ENCODE measurements at regions not wholly inside any gene's neighbourhood (a gene's known extent, or its start where the extent isn't known, plus 50 kb on each side); places are given as distances from the start of the nearest gene placed in this dataset.
"Not testable (repeated sequence)": the region's sequence is repeated elsewhere in the genome, so short reads cannot be mapped to it uniquely, and the experiment has no call there.

GRCh38 chr4:49558916-49559676 lies 573.0 kb downstream of the CWH43 start:
- ATAC-seq: not testable (repeated sequence)

GRCh38 chr4:49560131-49560816 lies 574.2 kb downstream of the CWH43 start:
- H3K4me3 Mint-ChIP-seq; DNase-seq; H3K27ac Mint-ChIP-seq; ATAC-seq; H3K4me1 Mint-ChIP-seq; H3K27me3 Mint-ChIP-seq; H3K36me3 Mint-ChIP-seq (ENCODE audit: low read depth): not testable (repeated sequence)
- H3K9me3 Mint-ChIP-seq: peaks cover 20% of the 10 kb centered on the region

More at GRCh38 chr4:49558916-49559676, 573.0 kb downstream of the CWH43 start:
- H3K4me1 Mint-ChIP-seq; H3K4me3 Mint-ChIP-seq; H3K36me3 Mint-ChIP-seq (ENCODE audit: low read depth); H3K27ac Mint-ChIP-seq; DNase-seq; H3K27me3 Mint-ChIP-seq: not testable (repeated sequence)
- H3K9me3 Mint-ChIP-seq: peaks cover 24% of the 10 kb centered on the region

GRCh38 chr4:49560883-49561282 lies 574.8 kb downstream of the CWH43 start:
- DNase-seq, ATAC-seq, H3K27ac Mint-ChIP-seq: not testable (repeated sequence)

DNA sequence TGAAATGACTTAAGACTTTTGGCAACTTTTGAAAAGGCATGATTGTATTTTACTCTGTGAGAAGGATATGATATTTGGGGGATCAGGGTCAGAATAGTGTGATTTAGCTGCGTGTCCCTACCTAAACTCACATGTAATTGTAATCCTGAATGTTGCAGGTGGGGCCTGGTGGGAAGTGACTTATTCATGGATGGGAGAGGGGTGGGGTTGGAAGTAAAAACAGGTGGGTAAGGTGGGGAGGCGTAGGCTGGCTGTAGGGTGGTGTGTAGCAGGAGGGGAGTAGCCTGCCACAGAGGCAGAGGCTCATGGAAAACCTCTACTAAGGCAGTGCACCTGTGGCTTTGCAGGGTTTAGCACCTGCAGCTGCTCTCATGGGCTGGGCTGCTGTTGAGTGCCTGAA lies 584.2 kb downstream of the CWH43 start:
- not testable (repeated sequence) for ATAC-seq; DNase-seq; H3K27ac Mint-ChIP-seq; H3K4me1 Mint-ChIP-seq; H3K4me3 Mint-ChIP-seq; H3K27me3 Mint-ChIP-seq; H3K36me3 Mint-ChIP-seq (ENCODE audit: low read depth)
- H3K9me3 Mint-ChIP-seq: peaks cover 24% of the 10 kb centered on the region

More at GRCh38 chr4:49560883-49561282, 574.8 kb downstream of the CWH43 start:
- peaks cover 20% of the 10 kb centered on the region for H3K9me3 Mint-ChIP-seq
- not testable (repeated sequence) for H3K4me3 Mint-ChIP-seq; H3K27me3 Mint-ChIP-seq; H3K4me1 Mint-ChIP-seq; H3K36me3 Mint-ChIP-seq (ENCODE audit: low read depth)

GRCh38 chr4:49573666-49574215 lies 587.7 kb downstream of the CWH43 start:
- not testable (repeated sequence) for H3K4me1 Mint-ChIP-seq; H3K27me3 Mint-ChIP-seq; H3K4me3 Mint-ChIP-seq; H3K36me3 Mint-ChIP-seq (ENCODE audit: low read depth); DNase-seq; ATAC-seq; H3K27ac Mint-ChIP-seq
- H3K9me3 Mint-ChIP-seq: peaks cover 26% of the 10 kb centered on the region

DNA sequence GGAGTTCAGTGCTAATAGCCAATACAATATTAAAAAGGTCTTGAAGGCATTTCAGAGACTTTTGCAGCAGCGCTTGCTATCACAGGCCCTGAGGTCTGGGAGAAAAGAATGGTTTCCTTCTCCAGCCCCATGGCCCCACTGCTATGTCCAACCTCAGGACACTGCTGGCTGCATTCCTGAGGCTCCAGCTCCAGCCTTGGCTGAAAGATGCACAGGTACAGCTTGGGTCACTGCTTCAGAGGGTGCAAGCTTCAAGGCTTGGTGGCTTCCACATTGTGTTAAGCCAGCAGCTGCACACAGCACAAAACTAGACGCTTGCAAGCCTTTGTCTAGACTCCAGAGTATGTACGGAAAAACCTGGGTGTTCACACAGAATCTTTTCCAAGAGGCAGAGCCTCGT lies 589.2 kb downstream of the CWH43 start:
- H3K36me3 Mint-ChIP-seq (ENCODE audit: low read depth); H3K27ac Mint-ChIP-seq; H3K4me1 Mint-ChIP-seq; H3K27me3 Mint-ChIP-seq; H3K4me3 Mint-ChIP-seq; DNase-seq; ATAC-seq: not testable (repeated sequence)
- peaks cover 20% of the 10 kb centered on the region for H3K9me3 Mint-ChIP-seq

DNA sequence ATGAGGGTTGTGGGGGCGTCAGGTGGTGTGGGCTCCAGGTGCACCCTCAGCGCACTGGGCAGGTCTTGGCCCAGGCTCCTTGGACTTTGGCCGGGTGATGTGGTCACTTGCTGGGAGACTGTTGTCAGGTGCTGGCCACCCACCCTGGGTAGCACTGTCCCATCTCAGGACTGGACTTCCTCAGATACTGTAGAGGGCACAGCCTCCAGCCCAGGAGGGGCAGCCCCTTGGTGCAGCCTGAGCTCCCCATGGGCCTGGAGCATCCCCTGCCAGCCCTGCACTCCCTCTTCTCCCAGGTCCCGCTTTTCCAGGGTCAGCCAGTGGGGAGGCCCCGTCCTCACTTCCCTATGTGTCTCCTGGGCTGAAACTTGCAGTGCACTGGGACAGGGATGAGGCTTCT lies 592.3 kb downstream of the CWH43 start:
- not testable (repeated sequence) for H3K36me3 Mint-ChIP-seq (ENCODE audit: low read depth); H3K27ac Mint-ChIP-seq; H3K4me3 Mint-ChIP-seq; DNase-seq; H3K4me1 Mint-ChIP-seq; ATAC-seq; H3K27me3 Mint-ChIP-seq
- H3K9me3 Mint-ChIP-seq: peaks cover 15% of the 10 kb centered on the region

DNA sequence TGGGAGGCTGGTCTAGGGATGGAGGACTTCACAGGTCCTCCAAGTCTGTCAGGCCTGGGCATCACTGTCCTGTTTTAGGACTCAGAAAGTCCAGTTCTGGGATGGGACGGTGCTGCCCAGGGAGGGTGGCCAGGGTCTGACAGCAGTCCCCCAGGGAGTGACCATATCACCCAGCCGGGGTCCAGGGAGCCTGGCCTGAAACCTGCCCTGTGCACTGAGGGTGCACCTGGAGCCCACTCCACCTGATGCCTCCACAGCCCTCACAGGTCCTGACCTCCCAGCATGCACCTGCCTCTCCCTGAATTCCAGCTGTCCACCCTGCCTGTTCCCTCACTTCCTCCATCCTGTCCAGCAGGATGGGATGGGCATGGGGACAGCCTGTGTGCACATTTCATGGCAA lies 592.8 kb downstream of the CWH43 start:
- not testable (repeated sequence) for H3K36me3 Mint-ChIP-seq (ENCODE audit: low read depth); DNase-seq; H3K27me3 Mint-ChIP-seq; H3K27ac Mint-ChIP-seq; H3K4me1 Mint-ChIP-seq; H3K4me3 Mint-ChIP-seq; ATAC-seq
- H3K9me3 Mint-ChIP-seq: peaks cover 18% of the 10 kb centered on the region

DNA sequence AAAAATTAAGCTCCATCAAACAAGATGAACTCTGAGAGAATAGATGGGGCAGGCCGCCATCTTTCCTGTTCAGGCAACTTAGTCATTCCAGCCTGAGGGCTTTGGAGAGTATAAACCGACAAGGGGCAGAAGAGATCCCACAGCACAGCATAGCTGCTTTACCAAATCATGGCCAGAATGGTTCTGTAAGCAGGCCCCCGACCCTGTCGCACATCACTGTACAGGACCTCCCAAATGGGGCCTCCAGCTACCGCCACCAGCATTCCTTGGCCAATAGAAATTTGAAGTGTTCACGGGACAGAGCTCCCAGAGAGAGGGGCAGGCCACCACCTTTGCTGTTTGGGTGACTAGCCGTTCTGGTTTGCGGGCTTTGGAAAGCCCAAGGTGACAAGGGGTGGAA lies 594.1 kb downstream of the CWH43 start:
- ATAC-seq; H3K36me3 Mint-ChIP-seq (ENCODE audit: low read depth); H3K4me3 Mint-ChIP-seq; H3K4me1 Mint-ChIP-seq; DNase-seq; H3K27ac Mint-ChIP-seq; H3K27me3 Mint-ChIP-seq: not testable (repeated sequence)
- H3K9me3 Mint-ChIP-seq: peaks cover 14% of the 10 kb centered on the region

GRCh38 chr4:49588401-49588800 lies 602.3 kb downstream of the CWH43 start:
- ATAC-seq, H3K27me3 Mint-ChIP-seq: not testable (repeated sequence)

GRCh38 chr4:49618436-49618835 lies 632.4 kb downstream of the CWH43 start:
- H3K27me3 Mint-ChIP-seq; H3K9me3 Mint-ChIP-seq; H3K4me1 Mint-ChIP-seq; H3K4me3 Mint-ChIP-seq; H3K27ac Mint-ChIP-seq; DNase-seq; H3K36me3 Mint-ChIP-seq (ENCODE audit: low read depth); ATAC-seq: not testable (repeated sequence)

More at GRCh38 chr4:49588401-49588800, 602.3 kb downstream of the CWH43 start:
- not testable (repeated sequence) for H3K4me3 Mint-ChIP-seq; H3K36me3 Mint-ChIP-seq (ENCODE audit: low read depth); H3K9me3 Mint-ChIP-seq; H3K27ac Mint-ChIP-seq; H3K4me1 Mint-ChIP-seq; DNase-seq

DNA sequence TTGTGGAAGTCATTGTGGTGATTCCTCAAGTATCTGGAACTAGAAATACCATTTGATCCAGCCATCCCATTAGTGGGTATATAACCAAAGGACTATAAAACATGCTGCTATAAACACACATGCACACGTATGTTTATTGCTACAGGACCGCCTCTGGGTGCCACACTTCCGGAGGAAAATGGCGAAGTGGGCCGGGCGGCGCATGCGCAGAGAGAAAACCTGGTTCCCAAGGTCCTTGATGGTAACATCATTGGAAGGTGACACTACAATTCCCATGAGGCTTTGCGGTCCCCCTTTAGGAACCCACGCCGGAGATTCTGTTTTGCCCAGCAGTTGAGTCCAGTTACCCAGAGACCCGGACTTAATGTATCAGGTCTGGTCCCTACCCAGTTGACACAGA lies 640.4 kb downstream of the CWH43 start:
- not testable (repeated sequence) for H3K27ac Mint-ChIP-seq; H3K9me3 Mint-ChIP-seq; H3K27me3 Mint-ChIP-seq; H3K4me1 Mint-ChIP-seq; H3K4me3 Mint-ChIP-seq; DNase-seq; ATAC-seq; H3K36me3 Mint-ChIP-seq (ENCODE audit: low read depth)
